Ovary (tissue), 7 donors: ENCODE measurements at regions not wholly inside any gene's neighbourhood (a gene's known extent, or its start where the extent isn't known, plus 50 kb on each side); places are given as distances from the start of the nearest gene placed in this dataset.

Experiments used
- DNase-seq, 5 donors: peaks; one replicate each; pipeline ENCODE4 v3.0.0-alpha.2; 2019 to 2020
- H3K27ac ChIP-seq, 2 donors: fragments of 200-600 bp; one replicate each; pipeline versions ENCODE4 v1.5.1 to v1.8.0; 2019 to 2022
- H3K27me3 ChIP-seq: fragments of 200-600 bp; one replicate; pipeline ENCODE4 v1.8.0; 2022
- H3K36me3 ChIP-seq: fragments of 200-600 bp; sonication (generic); one replicate; pipeline ENCODE4 v1.5.1; 2019
- H3K4me1 ChIP-seq: one replicate; pipeline ENCODE4 v1.8.1; 2013; ENCODE audit warnings: mild to moderate bottlenecking, moderate library complexity; ENCODE audit not compliant: insufficient read depth
- H3K4me3 ChIP-seq: fragments of 200-600 bp; sonication (generic); one replicate; pipeline ENCODE4 v1.5.1; 2017
- H3K9me3 ChIP-seq, 2 donors: fragments of 200-600 bp in 1 of 2; sonication (generic) in 1 of 2; one replicate each; pipeline versions ENCODE4 v1.5.1 to v1.8.1; 2013 to 2019; ENCODE audit warnings: mild to moderate bottlenecking in 1 of 2, moderate library complexity in 1 of 2
- CTCF ChIP-seq, 3 donors: fragments of 450-650 bp in 2 of 3; fragments of 200-600 bp in 1 of 3; IDR thresholded peaks; one replicate each; pipeline versions ENCODE4 v1.5.1 to v1.8.0; 2016 to 2022; ENCODE audit warnings: antibody characterized with exemption in 3 of 3, mild to moderate bottlenecking in 1 of 3
- EP300 ChIP-seq: sonication (generic); formaldehyde crosslinking; IDR thresholded peaks from one replicate; pipeline ENCODE4 v1.6.1; 2017; ENCODE audit warnings: antibody characterized with exemption
- POLR2A ChIP-seq: fragments of 450-650 bp; IDR thresholded peaks from one replicate; pipeline ENCODE4 v1.6.1; 2017; ENCODE audit warnings: antibody characterized with exemption, mild to moderate bottlenecking, moderate library complexity
- WGBS, 3 donors: extraction: QIAGEN DNeasy Blood & Tissue Kit in 1 of 3; methylation state at CpG; one replicate each; pipeline versions ENCODE4 v1.1.5 to v1.1.7; 2013 to 2017; 5-methylcytosine and 5-hydroxymethylcytosine counted together
- intact Hi-C, 4 donors: fragments of 100-400 bp; cut with DNase I; formaldehyde crosslinking; loops; one replicate each; pipeline versions ENCODE4 v1.11.0 to v1.15.1; 2022 to 2023
- donor health status: DM: no; HTN: no; CAD: no; lungs with moderate emphysema.
- donor health status: DM: no; HTN: no; CAD: no.
- donor health status: Bipolar disorder and iron deficiency.
- donor health status: DM: no; HTN: no; CAD: no.
- donor health status: DM: yes; HTN: yes; CAD: no.

GRCh38 chr16:86334079-86334635 is 176.2 kb upstream of the FOXF1 start:
- WGBS, 3 donors, result 7 to 10% (median 8%) methylated on average over 7 of the region's 7 CpGs
- no peaks in the 10 kb centered on the region for H3K27me3 ChIP-seq

GRCh38 chr16:86335266-86336172 is 174.8 kb upstream of the FOXF1 start:
- H3K27me3 ChIP-seq, result no peaks in the 10 kb centered on the region

More at GRCh38 chr16:86334079-86334635, 176.2 kb upstream of the FOXF1 start:
- intact Hi-C loops, result no loop called here
- Histone ChIP-seq H3K4me3 (no peak overlapping the region), H3K27ac (no peak overlapping the region), H3K4me1 (no peaks in the 10 kb centered on the region), H3K36me3 (no peaks in the 10 kb centered on the region), H3K9me3 (no peaks in the 10 kb centered on the region)
- no peak for TF ChIP-seq CTCF (IDR thresholded peaks at IDR 0.05)
- TF ChIP-seq EP300, result no peak
- no peak for TF ChIP-seq POLR2A
- DNase-seq, result no peak

GRCh38 chr16:86337138-86337537 is 173.2 kb upstream of the FOXF1 start:
- WGBS, 3 donors, result 67 to 89% (median 83%) methylated on average over 18 of the region's 18 CpGs
- TF ChIP-seq POLR2A (no peak), CTCF (IDR thresholded peaks at IDR 0.05) (no peak), EP300 (no peak)
- no peaks in the 10 kb centered on the region for H3K9me3 ChIP-seq
- intact Hi-C loops, result no loop called here
- no peak overlapping the region for H3K4me3 ChIP-seq
- DNase-seq, result no peak
- no peaks in the 10 kb centered on the region for H3K36me3 ChIP-seq
- no peaks in the 10 kb centered on the region for H3K27me3 ChIP-seq
- no peaks in the 10 kb centered on the region for H3K4me1 ChIP-seq
- no peak overlapping the region for H3K27ac ChIP-seq

More at GRCh38 chr16:86335266-86336172, 174.8 kb upstream of the FOXF1 start:
- TF ChIP-seq CTCF (IDR thresholded peaks at IDR 0.05) (no peak), POLR2A (no peak)
- H3K36me3 ChIP-seq, result no peaks in the 10 kb centered on the region
- H3K4me3 ChIP-seq, result no peak overlapping the region
- no peak overlapping the region for H3K27ac ChIP-seq
- DNase-seq, result no peak
- H3K4me1 ChIP-seq, result no peaks in the 10 kb centered on the region
- WGBS, 3 donors, result 71 to 85% (median 78%) methylated on average over 23 of the region's 24 CpGs
- intact Hi-C loops, result no loop called here
- H3K9me3 ChIP-seq, result no peaks in the 10 kb centered on the region

GRCh38 chr16:86337581-86338402 is 172.5 kb upstream of the FOXF1 start:
- H3K36me3 ChIP-seq, result no peaks in the 10 kb centered on the region
- DNase-seq, result no peak
- no peaks in the 10 kb centered on the region for H3K4me1 ChIP-seq
- TF ChIP-seq EP300, result no peak
- no peak for TF ChIP-seq POLR2A
- TF ChIP-seq CTCF (IDR thresholded peaks at IDR 0.05), result no peak
- intact Hi-C loops, result no loop called here
- WGBS, 3 donors, result 72 to 85% (median 82%) methylated on average over 17 of the region's 17 CpGs
- H3K4me3 ChIP-seq, result no peak overlapping the region
- H3K9me3 ChIP-seq, result no peaks in the 10 kb centered on the region
- no peak overlapping the region for H3K27ac ChIP-seq
- H3K27me3 ChIP-seq, result no peaks in the 10 kb centered on the region
